ENCODE measurements at regions not wholly inside any gene's neighbourhood (a gene's known extent, or its start where the extent isn't known, plus 50 kb on each side); places are given as distances from the start of the nearest gene placed in this dataset.

- DNase-seq, result no peak
Measured at GRCh38 chr20:11267762-11268335, 594.0 kb upstream of the JAG1 start.

- DNase-seq, result no peak
Measured at GRCh38 chr20:11270566-11270965, 596.8 kb upstream of the JAG1 start.

GRCh38 chr20:11271319-11271718, 597.5 kb upstream of the JAG1 start:
- DNase-seq, result no peak

- no peak for DNase-seq
Measured at GRCh38 chr20:11271920-11272594, 598.3 kb upstream of the JAG1 start.

GRCh38 chr20:11274141-11274594, 600.4 kb upstream of the JAG1 start:
- DNase-seq, result no peak

GRCh38 chr20:11275740-11276139, 601.9 kb upstream of the JAG1 start:
- DNase-seq, result no peak

GRCh38 chr20:11277170-11277569, 603.4 kb upstream of the JAG1 start:
- DNase-seq, result no peak

- no peak for DNase-seq
Measured at GRCh38 chr20:11277858-11278257, 604.1 kb upstream of the JAG1 start.

- no peak for DNase-seq
Measured at GRCh38 chr20:11278461-11278860, 604.7 kb upstream of the JAG1 start.

GRCh38 chr20:11281240-11281639, 607.4 kb upstream of the JAG1 start:
- no peak for DNase-seq

GRCh38 chr20:11281768-11282167, 608.0 kb upstream of the JAG1 start:
- no peak for DNase-seq

GRCh38 chr20:11287126-11287525, 613.3 kb upstream of the JAG1 start:
- no peak for DNase-seq

GRCh38 chr20:11296221-11296620, 621.5 kb upstream of the BTBD3 start:
- no peak for DNase-seq

GRCh38 chr20:11296951-11297350, 620.7 kb upstream of the BTBD3 start:
- DNase-seq, result no peak

- DNase-seq, result no peak
Measured at GRCh38 chr20:11301699-11302098, 616.0 kb upstream of the BTBD3 start.

- no peak for DNase-seq
Measured at GRCh38 chr20:11302436-11302835, 615.3 kb upstream of the BTBD3 start.

- DNase-seq, result no peak
Measured at GRCh38 chr20:11304795-11305194, 612.9 kb upstream of the BTBD3 start.

GRCh38 chr20:11305406-11305805, 612.3 kb upstream of the BTBD3 start:
- DNase-seq, result no peak

- no peak for DNase-seq
Measured at GRCh38 chr20:11311659-11312224, 606.0 kb upstream of the BTBD3 start.

- no peak for DNase-seq
Measured at GRCh38 chr20:11315525-11315924, 602.2 kb upstream of the BTBD3 start.

GRCh38 chr20:11316244-11316643, 601.4 kb upstream of the BTBD3 start:
- no peak for DNase-seq

- no peak for DNase-seq
Measured at GRCh38 chr20:11320033-11320432, 597.7 kb upstream of the BTBD3 start.

- no peak for DNase-seq
Measured at GRCh38 chr20:11323816-11324215, 593.9 kb upstream of the BTBD3 start.

- no peak for DNase-seq
Measured at GRCh38 chr20:11324990-11325389, 592.7 kb upstream of the BTBD3 start.

GRCh38 chr20:11328839-11329238, 588.9 kb upstream of the BTBD3 start:
- DNase-seq, result no peak
